GM18508 (cell line): ENCODE measurements at regions not wholly inside any gene's neighbourhood (a gene's known extent, or its start where the extent isn't known, plus 50 kb on each side); places are given as distances from the start of the nearest gene placed in this dataset.
"Not testable (repeated sequence)": the region's sequence is repeated elsewhere in the genome, so short reads cannot be mapped to it uniquely, and the experiment has no call there.

Experiments used
- ATAC-seq: cut with Tn5 transposase; IDR thresholded peaks from one replicate; pipeline ENCODE4 v1.9.1; 2021; ENCODE audit warnings: moderate number of reproducible peaks; ENCODE audit not compliant: insufficient read depth, unreplicated experiment

DNA sequence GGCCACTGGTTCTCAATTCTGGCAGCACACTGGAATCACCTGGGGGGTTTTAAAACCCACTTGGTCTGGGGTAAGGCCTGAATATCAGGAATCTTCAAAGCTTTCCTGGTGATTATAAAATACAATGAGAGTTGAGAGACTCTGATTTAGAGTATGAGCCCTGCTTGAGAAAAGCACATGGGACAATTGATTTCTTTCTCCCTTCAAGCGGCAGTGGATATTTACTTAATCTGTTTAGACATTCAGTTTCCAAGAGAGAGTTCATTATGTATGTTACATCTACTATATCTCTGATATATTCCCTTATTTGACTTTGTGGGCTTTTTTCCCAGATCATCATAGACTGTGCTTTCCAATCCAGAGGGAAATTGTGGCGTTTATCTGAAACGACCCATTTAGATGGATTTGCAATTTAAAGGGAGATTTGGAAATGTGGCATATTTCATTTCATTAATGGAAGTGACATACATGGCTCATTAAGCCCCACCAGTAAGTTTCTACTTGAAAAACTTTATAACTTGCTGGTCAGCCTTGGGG lies 171.2 kb upstream of the PFN2 start:
- ATAC-seq: no peak

DNA sequence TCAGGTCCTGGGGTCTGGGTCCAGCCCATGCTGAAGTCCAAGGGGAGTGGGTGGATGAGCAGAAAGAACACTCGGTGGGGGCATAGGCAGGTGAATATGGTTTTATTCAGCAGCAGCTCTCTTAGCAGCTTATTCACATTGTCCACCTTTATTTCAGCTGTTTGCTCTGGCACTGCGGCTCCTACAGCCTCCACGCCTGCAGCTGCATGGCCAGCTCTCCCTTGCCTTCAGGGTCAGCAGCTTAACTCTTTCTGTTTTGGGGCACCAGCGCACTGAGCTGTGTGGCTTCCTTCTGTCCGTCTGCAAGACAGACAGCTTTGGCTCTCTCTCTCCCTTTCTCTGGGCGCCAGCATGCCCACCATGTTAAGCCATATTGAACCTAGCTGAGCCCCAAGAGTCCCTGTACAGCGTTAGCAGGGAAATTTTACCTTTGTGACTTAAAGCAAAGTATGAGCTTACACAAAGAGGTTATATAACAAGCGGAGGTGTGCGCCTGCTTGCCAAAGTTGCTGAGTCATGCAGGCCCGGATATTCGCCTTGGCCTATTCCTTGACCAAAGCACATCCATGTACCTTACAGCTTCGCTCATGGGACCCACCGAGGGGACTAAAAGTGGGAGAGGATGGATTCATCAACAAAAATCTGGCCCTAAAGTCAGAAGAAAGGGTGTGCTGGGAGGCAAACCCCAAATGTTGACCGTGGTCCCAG lies 170.1 kb upstream of the PFN2 start:
- ATAC-seq: no peak

GRCh38 chr3:150138824-150139223 lies 168.1 kb upstream of the PFN2 start:
- no peak for ATAC-seq

DNA sequence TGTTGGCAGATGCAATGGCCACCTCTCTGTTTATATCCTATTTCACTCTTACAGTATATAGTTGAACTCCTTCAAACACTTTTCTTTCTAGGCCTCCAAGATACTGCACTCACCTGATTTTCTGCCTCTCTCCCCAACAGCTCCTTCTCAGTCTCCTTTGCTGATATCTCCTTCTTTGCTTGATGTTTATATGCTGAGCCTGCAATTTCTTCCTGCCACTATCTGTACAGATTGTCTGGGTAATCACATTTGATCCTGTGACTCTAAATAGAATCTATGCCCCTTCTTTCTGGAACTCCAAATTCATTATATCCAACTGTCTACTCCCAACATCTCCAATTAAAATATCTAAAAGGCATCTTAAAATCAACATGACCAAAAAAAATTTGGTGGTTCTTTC lies 165.5 kb upstream of the PFN2 start:
- ATAC-seq: no peak

DNA sequence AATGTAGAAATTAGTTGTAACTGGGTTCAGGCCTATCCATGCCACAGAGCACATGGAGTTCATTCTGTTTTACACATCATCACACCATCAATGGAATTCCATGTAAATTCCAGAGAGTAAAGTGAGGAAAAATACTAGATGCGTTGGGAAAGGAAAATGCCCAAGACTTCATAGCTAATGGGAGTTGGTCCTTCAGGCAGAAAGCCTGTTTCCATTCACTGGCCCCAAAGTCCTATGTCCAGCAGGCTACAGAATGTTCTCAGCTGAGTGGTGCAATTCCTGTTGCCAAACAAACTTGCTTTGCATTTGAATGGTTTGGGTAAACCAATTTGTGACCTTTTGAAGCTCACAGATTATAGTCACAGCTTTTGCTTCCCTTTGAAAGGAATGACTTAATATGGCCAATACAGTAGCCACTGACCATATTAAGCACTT lies 164.6 kb upstream of the PFN2 start:
- ATAC-seq: no peak

DNA sequence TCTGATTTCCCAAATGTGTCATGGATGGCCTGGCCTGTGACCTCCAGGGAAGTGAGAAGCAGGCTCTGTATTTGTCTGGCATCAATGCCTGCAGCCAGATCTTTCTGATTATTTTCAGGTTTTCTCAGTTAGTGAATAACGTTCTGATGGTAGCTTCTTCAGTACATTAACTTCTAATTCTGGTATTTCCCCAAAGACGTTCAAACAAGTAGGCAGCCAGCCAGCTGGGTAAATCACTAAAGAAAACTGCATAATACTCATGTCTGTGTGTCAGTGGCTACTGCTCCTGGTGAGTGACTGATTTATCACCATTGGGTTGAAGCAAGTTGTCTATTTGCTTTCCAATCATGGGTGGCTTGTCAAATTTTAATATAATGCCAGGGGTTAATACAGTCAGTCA lies 162.6 kb upstream of the PFN2 start:
- no peak for ATAC-seq

DNA sequence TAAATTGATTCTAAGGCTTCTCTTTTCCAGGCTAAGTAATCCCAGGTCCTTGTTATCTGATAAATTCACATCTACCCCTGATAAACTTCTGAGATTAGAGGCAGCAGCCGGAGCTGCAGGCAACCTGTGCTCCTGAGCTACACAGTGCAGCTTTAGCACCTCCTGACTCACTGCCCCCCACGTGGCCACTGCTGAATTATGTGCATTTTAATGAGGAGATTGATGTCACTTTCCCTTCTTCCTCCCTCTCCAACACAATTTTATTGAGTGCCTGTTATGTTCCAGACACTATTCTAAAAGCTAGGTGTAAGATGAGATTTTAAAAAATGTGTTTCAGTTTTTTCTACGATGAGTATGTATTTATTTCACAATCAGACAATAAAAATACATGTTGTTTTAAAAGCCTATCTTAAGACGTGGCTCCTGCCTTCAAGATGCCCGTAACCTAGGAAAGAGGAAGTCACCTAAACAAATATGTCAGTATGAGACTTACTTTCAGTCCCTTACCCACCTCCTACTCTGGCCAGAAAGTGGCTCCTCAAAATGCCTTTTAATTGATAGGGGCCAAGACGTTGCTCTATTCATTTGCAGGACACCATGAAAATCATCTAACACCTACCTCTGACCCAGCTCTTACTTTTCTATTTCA lies 161.5 kb upstream of the PFN2 start:
- ATAC-seq: no peak

GRCh38 chr3:150131663-150132062 lies 161.0 kb upstream of the PFN2 start:
- no peak for ATAC-seq

DNA sequence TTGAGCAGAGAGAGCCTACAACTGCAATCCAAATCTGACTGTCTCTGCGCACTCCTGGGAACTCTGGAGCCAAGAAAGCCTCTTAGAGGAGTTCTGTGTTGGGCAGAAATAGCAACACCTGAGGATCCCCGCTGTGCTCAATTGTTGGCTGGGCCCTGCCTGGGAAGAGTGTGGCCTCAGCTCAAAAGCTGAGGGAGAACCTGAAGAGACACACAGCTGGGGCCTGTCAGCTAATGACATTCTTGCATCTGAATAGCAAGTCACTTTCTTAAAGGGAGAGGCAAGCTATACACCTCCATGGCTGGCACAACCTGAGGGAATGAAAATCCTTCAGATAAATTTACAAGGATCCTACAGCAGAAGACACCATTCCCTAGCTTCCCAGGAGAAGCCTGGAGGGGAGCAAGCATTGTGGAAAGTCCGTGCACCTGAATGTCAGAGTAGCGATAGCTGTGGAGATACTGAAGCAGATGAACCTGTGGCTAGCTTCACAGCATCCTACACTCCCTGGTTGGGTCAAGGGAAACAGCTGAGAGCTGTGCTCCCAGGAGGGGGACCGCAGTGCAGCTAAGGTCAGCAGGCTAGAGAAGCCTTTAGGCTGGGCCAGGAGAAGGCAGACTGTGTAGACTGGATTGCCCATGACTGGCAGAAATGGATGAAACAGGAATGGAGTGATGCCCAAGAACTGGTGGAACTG lies 159.9 kb upstream of the PFN2 start:
- ATAC-seq: no peak

DNA sequence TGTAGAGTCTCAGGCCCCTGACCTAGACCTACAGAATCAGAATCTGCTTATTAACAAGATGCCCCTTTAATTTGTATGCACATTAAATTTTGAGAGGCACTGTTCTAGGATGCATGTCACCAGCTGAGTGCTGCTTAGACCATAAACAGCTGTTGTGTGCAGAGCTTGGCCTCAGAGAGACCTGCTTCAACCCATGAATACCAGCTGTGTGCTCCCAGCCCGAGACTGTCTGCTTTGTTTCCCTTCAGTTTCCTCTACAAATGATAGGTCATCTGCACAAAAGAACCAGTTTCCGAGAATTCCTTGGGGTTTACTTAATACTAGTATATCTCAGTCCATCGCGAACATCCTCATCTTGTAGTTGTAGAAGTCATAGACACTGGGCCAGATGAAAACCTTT lies 158.5 kb upstream of the PFN2 start:
- no peak for ATAC-seq

- ATAC-seq: no peak
Observed at GRCh38 chr3:150128126-150128525, 157.4 kb upstream of the PFN2 start.

- ATAC-seq: no peak
Observed at GRCh38 chr3:150127011-150127490, 156.4 kb upstream of the PFN2 start.

GRCh38 chr3:150124142-150124541 lies 153.4 kb upstream of the PFN2 start:
- ATAC-seq: no peak

- ATAC-seq: not testable (repeated sequence)
Observed at GRCh38 chr3:150123249-150123648, 152.6 kb upstream of the PFN2 start.

DNA sequence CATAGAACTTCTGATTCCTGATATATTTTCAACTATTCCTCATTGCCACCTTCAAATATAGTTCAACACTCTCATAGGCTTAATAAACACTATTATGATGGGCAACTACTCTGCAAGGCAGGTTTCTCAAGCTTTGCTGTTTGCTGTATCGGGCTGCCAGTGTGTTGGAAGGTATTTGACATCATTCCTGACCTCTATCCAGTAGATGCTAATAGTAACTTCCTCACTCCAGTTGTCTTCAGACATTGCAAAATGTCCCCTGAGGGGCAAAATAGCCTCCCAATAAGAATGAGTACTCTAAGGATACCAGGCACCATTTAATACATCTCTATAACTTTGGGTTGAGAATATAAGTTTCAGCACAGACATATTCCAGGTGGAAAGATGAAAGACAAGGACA lies 147.5 kb upstream of the PFN2 start:
- ATAC-seq: no peak

GRCh38 chr3:150117076-150117475 lies 146.4 kb upstream of the PFN2 start:
- no peak for ATAC-seq

DNA sequence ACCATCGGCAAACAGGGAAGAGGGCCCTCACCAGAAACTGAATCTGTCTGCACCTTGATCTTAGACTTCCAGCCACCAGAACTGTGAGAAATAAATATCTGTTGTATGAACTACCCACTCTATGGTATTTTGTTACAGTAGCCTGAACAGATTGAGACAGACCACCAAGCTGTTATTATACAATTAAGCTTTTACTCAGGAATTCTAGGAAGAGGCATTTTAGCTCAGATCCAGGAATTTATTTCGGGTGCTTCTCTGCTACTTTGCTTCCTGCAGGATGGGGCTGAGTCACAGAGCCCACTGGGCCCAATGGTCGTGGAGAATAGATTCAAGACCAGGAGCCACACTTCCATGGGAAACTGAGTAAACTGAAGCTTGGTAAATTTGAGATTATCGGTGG lies 145.5 kb upstream of the PFN2 start:
- no peak for ATAC-seq

DNA sequence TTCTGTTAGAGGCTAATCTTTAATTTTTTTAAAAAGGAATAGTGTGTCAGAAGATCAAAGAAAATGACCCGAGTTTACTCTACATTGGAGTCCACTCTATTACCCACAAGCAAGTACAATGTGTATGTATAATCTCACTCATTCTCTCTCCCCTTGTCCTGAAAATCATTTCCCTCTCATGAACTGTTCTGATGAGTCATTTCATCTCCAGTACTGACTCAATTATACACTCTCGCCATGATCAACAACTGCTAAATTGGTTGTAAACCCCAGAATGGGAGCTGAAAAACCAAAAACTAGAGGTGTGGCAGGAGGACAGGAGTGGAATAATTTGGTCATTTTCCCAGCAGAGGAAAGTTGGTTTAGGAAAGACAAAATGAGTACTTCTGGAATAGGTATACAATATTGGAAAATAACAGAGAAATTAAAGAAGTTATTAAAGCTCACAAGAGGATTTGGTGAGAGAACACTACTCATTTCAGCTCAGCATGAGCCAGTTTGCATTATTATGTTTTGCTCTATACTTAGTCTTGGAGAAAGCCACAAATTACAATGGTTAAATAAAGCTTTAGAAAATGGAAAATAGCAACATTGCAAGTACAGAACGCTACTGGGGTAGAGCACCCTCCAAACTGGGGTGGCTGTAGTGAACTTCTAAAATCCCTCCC lies 144.3 kb upstream of the PFN2 start:
- ATAC-seq: peak; percentile 90

GRCh38 chr3:150114273-150114672 lies 143.6 kb upstream of the PFN2 start:
- ATAC-seq: no peak

DNA sequence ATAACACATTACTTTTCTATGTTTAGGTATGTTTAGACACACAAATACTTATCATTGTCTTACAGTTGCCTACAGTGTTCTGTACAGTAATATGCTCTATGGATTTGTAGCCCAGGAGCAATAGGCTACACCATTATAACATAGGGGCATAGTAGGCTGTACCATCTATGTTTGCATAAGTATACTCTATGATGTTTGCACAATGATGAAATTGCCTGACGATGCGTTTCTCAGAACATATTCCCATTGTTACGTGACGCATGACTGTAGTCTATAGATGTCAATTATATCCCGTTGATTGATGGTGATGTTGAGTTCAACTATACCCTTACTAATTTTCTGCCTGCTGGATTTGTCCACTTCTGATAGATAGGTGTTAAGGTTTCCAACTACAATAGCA lies 139.4 kb upstream of the PFN2 start:
- no peak for ATAC-seq
